GM12878 (cell line): ENCODE measurements at regions not wholly inside any gene's neighbourhood (a gene's known extent, or its start where the extent isn't known, plus 50 kb on each side); places are given as distances from the start of the nearest gene placed in this dataset. TPM values are rescaled to one million over a fixed set of nuclear protein-coding genes. Genes with fewer than 3 reads are reported as not detected.

Experiments
- small RNA-seq: library from RNA; depleted of rRNA; stranded (forward); fragments of <200 nt; gene quantifications from one replicate; pipeline ENCODE3, GENCODE V24; 2014

Small RNA genes in the stretch of these regions (small RNA-seq; reads per million reads assigned to genes)
- gene RF00019: not detected
